NCI-H2081 (cell line): ENCODE measurements at regions not wholly inside any gene's neighbourhood (a gene's known extent, or its start where the extent isn't known, plus 50 kb on each side); places are given as distances from the start of the nearest gene placed in this dataset.

ENCODE experiments used
- DNase-seq, 2 experiments: peaks; one replicate each; lab custom pipeline; 2025; lab: John Stamatoyannopoulos, UW

DNA sequence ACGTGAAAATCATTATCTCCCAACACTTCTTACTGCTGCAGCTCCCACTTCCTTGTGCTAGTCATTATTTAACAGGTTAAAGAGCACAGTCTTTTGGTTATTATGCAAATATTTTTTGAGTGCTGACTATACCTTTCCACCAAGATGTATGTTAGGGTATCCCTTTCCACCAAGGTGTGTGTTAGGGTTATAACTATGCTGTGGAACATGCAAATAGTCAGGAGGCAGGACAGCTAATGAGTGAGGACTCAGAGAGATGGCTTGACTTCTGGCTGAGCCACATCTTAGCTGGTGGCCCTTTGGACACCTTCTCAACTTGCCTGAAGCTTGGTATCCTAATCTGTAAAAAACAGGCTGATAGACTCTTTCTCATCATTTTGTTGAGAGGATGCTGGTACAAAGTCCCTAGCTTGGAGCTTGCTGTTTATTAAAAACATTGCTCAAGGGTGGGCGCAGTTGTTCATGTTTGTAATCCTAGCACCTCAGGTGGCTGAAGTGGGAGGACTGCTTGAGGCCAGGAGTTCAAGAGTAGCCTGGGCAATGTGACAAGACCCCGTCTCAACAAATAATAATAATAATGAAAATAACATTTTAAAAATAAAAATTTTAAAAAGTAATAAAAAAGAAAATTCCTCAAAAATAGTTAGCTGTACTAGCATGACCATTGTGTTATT, 160.5 kb upstream of the ADAMTS9 start:
- DNase-seq = no peak

- no peak for DNase-seq
These were observed 156.8 kb upstream of the ADAMTS9 start for GRCh38 chr3:64844558-64844957.

- no peak for DNase-seq
These were observed 150.4 kb upstream of the ADAMTS9 start for GRCh38 chr3:64837986-64838735.

DNA sequence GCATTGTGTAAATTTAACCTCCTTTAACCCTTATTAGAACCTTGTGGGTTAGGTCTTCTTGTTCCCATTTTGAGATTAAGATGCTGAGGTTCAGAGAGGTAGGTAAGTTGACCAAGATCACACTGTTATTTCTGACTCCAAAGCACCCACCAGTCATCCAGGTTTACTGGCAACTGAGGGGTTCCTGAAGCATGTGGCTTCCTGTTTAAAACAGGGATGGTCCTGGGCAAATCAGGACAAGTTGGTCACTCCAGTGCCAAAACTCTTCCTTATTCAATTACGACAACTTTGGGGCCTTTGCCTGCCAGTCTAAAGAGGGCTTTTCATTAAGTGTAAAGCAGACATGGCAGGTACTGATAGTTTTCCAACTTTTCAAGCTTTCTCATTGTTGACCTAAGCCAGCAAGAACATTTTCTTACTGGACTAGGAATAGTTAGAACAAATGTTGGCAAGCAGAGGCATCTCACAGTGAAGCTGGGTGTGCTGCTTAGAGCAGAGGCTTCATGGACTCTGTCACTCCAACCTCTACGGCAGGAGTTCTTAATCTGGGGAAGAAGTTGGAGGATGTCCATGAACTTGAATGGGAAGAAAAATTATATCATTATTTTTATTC, 149.4 kb upstream of the ADAMTS9 start:
- DNase-seq = no peak

GRCh38 chr3:64836097-64836496, 148.3 kb upstream of the ADAMTS9 start:
- DNase-seq = no peak

GRCh38 chr3:64832098-64832497, 144.3 kb upstream of the ADAMTS9 start:
- no peak for DNase-seq

GRCh38 chr3:64830681-64831080, 142.9 kb upstream of the ADAMTS9 start:
- no peak for DNase-seq

DNA sequence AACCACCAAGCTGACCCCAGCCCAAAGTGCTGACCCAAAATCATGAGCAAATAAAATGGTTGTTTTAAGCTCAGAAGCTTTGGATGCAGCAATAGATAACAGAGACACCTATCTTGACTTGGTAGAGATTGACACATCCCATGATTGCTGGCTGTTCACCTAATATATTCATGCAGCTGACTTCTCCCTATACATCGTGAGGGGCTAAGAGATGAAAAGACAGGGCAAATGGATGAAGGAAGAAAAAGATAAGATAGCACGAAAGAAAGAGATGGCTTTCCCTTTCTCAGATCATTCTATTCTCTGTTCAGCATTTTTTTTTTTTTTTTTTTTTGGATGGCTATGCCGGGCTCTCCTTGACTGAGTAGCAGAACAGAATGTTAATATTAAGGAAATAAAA, 141.5 kb upstream of the ADAMTS9 start:
- no peak for DNase-seq

- no peak for DNase-seq
These were observed 140.5 kb upstream of the ADAMTS9 start for GRCh38 chr3:64828276-64828675.

GRCh38 chr3:64827431-64827830, 139.6 kb upstream of the ADAMTS9 start:
- no peak for DNase-seq

- DNase-seq = no peak
These were observed 139.2 kb upstream of the ADAMTS9 start for GRCh38 chr3:64827019-64827418.

DNA sequence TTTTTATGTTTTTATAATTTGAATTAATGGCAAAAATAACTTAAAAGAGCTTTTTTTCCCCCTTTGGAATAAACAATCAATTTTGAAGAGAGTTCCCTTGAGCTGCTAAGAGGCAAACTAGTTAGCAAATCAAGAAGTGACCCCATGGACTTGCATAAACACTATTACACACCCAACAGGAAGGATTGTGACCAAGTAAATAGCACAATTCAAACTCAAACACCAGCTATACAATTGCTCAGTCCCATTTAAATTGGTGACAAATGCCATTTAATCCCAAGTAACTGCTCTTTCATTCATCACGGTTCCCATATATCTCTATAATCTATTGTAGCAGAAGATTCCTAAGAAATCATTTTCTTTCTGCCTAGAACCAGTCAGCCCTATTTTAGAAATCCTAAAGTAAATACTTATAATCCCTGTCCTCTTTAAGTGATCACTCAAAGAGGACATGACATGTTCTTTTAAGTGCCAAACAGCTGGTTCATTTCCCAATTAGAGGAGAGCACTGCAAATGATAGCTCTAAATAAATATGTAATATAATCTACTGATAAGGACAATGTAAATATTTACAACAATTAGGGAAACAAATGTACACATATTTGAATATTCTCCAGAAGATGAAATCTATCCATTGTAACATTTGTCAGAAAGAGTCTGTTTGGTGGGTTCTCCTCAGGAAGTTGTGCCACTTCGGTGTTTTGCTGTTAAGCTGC, 137.8 kb upstream of the ADAMTS9 start:
- peak in 1 of 2 experiments; percentile 31 for DNase-seq

GRCh38 chr3:64824394-64824909, 136.7 kb upstream of the ADAMTS9 start:
- no peak for DNase-seq

DNA sequence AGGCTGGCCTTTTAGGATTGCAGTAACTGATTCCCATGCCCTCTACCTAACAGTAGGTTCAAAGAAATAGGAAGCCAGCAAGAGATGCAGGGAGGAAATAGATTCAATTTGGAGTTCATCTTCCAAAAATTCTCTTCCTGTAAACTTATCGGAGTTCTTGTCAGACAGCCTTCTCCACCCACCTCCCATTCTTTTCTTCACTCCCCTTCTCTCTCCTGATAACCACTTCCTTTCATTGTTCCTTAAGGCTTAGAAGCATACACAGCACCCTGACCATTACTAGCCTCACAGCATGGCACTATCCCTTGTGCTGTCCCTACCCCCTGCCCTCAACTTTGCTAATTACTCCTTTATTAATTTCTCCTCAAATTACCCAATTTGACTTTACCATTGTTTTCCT, 130.4 kb upstream of the ADAMTS9 start:
- no peak for DNase-seq

GRCh38 chr3:64816355-64816754, 128.6 kb upstream of the ADAMTS9 start:
- no peak for DNase-seq

DNA sequence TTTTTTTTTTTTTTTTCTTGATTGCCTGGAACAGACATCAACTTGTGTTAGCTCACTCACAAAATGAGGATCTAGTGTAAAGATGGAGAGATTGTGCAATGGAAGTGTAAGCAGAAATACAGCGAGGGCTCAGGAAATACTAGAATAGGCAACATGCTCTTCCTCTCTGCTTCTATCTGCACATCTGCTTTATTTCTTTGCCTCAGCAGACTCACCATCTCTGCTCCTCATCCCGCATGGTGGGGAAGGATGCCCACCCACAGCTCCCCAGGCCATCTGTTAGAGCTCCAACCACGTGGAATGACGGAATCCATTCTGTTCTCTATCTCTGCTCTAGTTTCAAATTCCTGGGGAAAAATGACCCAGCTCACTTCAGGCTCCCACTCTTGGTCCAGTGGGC, 128.0 kb upstream of the ADAMTS9 start:
- DNase-seq = no peak

- DNase-seq = no peak
These were observed 127.4 kb upstream of the ADAMTS9 start for GRCh38 chr3:64815195-64815631.

- no peak for DNase-seq
These were observed 126.6 kb upstream of the ADAMTS9 start for GRCh38 chr3:64814351-64814750.

DNA sequence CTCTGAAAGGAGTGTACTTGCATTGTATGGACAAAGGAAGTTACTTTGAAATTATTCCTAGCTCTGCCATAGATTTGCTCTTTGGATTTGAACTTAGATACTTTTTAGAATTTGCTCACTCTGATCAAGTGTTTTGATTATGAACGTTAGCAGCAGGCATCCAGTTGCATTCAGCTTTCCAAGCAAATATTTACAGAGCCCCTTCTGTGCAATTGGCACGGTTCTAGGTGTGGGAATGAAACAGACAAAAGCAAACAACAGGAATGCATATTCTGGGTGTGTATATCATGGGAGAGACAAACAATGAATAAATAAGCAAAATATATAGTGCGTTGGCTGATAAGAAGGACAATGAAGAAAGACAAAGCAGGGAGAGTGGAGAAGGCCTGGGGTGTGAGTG, 125.5 kb upstream of the ADAMTS9 start:
- peak; percentile 8 to 40 for DNase-seq

- DNase-seq = no peak
These were observed 121.3 kb upstream of the ADAMTS9 start for GRCh38 chr3:64809086-64809485.

DNA sequence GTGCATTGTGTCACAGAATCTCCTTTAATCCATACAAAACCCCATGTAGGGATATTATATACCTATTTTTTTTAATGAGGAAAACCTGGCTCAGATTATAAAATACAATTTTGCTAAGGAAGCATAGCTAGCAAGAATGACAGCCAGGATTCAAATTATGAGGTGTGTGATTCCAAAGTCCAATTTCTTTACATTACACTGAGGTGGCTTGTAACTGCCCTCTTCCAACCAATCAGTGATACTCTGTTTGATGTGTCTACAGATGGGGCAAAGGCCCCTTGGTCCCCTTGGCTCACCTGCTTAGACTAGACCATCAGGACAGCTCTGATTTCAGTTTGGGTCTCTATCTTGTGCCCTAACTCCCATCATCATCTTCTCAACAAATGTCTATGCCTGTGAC, 120.3 kb upstream of the ADAMTS9 start:
- no peak for DNase-seq
